HG02852 (cell line): ENCODE measurements at regions not wholly inside any gene's neighbourhood (a gene's known extent, or its start where the extent isn't known, plus 50 kb on each side); places are given as distances from the start of the nearest gene placed in this dataset.

Experiments used
- ATAC-seq: cut with Tn5 transposase; IDR thresholded peaks from one replicate; pipeline ENCODE4 v1.9.1; 2021; ENCODE audit warnings: mild to moderate bottlenecking, moderate library complexity; ENCODE audit not compliant: unreplicated experiment

- ATAC-seq, result no peak
Observed at GRCh38 chr2:176709149-176709951, 440.1 kb downstream of the MTX2 start.

GRCh38 chr2:176709991-176710390 is 440.7 kb downstream of the MTX2 start:
- no peak for ATAC-seq

- no peak for ATAC-seq
Observed at GRCh38 chr2:176710657-176711186, 441.5 kb downstream of the MTX2 start.

GRCh38 chr2:176725873-176726645 is 456.8 kb downstream of the MTX2 start:
- ATAC-seq, result no peak

DNA sequence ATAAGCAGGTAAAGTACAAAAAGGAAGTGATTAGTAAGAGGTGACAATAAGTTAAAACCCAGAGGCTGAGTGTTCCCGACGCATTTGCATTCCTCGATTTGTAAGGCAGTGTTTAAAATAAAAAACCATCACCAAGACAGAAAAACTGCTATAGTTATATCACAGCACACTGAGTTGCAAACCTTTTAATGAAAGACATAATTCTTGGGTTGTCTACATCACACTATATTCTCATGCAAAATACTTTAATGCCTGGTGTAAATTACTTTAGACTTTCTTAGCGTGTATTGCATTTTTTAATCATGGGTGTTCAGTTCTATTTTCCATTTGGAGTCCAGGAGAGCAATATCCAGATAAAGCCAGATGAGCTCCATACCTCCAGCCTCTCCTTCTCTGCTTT is 458.5 kb downstream of the MTX2 start:
- ATAC-seq, result no peak

DNA sequence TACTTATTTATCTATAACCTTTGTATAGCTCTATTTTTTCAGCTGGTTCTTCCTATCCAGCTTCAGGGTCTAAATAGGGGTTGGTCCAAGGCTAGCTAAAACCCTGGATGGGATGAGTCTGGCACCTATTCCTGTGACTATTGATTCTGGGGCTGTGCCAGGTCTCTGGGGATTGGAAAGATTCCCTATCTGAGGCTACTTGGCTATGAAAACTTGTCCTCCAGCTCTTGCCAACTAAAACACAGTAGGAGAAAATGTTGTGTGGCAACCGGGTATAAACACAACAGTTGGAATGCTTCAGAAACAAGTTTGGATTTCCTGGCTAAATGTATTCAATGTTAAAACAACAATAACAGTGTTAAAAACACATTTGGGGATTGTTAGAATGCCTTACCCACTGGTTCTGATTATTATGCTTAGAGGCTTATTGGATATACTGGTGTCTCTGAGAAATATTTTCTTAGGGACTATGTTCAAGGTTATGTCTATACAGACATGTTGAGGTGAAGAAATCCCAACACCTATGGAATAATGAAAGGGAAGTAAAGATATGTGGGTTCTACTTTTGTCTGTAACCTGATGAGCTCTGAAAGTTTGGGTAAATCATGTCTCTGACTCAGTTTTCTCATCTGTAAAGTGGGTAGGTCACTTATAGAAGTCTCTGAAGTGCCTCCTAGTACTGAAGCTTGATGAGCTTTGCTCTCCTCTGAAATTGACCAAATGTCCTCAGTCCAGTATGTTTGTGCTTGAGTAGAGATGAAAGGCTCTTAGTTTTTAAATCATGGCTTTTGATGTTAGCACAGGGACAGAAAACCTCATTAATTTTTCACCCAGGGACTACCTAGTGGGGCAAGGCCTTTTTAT is 460.7 kb downstream of the MTX2 start:
- no peak for ATAC-seq

DNA sequence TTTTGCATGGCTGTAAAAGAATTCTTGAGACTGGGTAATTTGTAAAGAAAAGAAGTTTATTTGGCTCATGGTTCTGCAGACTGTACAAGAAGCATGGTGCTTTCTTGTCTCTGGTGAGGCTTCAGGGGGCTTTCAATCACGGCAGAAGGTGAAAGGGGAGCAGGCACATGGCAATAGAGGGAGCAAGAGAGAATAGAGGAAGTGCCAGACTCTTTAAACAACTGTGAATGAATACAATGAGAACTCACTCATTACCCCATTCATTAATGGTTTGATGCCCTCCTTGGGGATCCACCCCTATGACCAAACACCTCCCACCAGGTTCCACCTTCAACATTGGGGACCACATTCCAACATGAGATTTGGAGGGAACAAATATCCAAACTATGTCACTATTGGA is 463.5 kb downstream of the MTX2 start:
- no peak for ATAC-seq

GRCh38 chr2:176733698-176734430 is 464.6 kb downstream of the MTX2 start:
- no peak for ATAC-seq

- ATAC-seq, result no peak
Observed at GRCh38 chr2:176734868-176735267, 465.6 kb downstream of the MTX2 start.

- ATAC-seq, result no peak
Observed at GRCh38 chr2:176742271-176742670, 470.3 kb upstream of the HNRNPA3 start.

- no peak for ATAC-seq
Observed at GRCh38 chr2:176743671-176744070, 468.9 kb upstream of the HNRNPA3 start.

GRCh38 chr2:176744146-176744545 is 468.4 kb upstream of the HNRNPA3 start:
- no peak for ATAC-seq

- ATAC-seq, result no peak
Observed at GRCh38 chr2:176745543-176746200, 466.9 kb upstream of the HNRNPA3 start.

- ATAC-seq, result no peak
Observed at GRCh38 chr2:176746411-176746810, 466.2 kb upstream of the HNRNPA3 start.

- ATAC-seq, result no peak
Observed at GRCh38 chr2:176747506-176747905, 465.1 kb upstream of the HNRNPA3 start.

- ATAC-seq, result no peak
Observed at GRCh38 chr2:176747928-176748327, 464.7 kb upstream of the HNRNPA3 start.

DNA sequence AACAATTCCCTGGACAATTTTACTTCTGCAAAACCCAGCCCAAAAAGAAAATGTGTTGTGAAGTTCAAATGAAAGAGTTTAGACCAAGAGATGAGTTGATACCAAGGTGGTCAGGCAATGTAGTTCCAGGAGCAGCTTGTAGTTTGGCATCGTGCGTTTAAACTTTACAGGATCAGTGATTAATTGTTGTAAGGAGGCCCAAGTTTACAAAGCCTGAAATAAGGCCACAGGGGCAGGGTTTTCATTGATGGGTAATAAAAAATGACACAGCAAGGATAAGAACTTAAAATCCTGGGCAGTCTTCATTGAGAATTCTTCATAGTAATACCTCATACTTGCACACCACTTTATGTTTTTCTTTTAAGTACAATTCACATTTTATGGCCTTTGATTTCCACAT is 463.9 kb upstream of the HNRNPA3 start:
- ATAC-seq, result no peak

DNA sequence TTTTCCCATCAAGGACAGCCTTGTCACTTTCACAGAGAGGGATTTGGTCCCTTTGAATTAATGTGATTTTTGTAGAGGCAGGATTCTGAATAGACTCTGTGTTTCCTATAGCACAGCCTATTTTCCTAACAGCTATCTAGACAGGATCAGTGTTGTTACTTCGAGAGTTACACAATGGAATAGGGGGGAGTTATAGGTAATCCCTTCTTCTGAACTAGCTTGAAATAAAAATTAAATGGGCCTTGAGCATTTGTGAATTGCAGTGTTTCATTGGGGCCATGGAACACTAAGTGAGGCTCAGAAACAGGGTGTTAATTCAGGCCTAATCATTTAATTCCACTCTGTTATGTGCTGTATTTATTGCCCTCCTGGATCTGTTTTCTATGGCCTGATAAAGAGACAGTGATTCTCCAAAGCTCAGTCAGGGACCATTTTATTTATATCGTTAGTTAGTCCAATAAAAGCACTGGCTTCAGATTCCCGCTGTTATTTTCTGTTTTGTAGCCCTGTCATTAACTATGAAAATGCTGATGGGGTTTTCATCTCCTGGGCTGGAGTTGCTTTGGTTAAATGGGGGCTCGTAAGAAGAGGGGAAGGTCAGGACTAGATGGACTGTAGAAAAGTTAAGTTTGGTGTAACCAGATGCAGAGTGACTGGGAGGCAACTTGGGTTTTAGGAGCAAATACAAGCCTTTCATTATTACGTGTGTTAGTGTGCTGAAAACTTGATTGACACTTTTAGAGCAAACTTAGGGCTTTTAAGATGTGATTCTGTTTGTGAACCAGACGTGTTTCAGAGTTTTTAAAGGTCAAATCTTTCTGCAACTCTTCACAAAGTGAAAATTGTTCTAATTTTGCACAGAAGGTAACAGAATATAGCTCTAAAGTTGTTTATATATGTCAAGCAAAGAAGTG is 461.0 kb upstream of the HNRNPA3 start:
- no peak for ATAC-seq

DNA sequence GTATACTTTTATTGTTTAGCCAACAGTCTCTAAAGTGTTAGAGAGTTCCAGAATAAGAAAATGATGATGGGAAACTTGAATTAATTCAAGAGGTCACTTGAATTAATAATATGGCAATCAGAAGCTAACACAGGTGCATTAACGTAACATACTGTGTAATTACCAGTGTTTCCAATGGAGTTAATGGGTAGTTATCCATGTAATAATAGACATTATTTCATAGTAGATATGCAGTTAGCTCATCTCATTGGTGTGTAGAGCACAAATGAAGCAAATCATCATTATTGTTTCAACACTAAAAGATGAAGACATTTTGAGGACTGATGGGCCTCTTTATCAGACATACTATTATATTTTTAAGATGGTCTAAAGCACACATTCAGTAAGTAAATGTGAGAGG is 460.3 kb upstream of the HNRNPA3 start:
- no peak for ATAC-seq
